GM19043 (cell line): ENCODE measurements at regions not wholly inside any gene's neighbourhood (a gene's known extent, or its start where the extent isn't known, plus 50 kb on each side); places are given as distances from the start of the nearest gene placed in this dataset.
A peak's percentile ranks its signal among the peaks of the same experiment; 100 is the strongest.

Experiments used
- ATAC-seq: cut with Tn5 transposase; IDR thresholded peaks from one replicate; pipeline ENCODE4 v1.9.1; 2021; ENCODE audit warnings: low read depth; ENCODE audit not compliant: unreplicated experiment

DNA sequence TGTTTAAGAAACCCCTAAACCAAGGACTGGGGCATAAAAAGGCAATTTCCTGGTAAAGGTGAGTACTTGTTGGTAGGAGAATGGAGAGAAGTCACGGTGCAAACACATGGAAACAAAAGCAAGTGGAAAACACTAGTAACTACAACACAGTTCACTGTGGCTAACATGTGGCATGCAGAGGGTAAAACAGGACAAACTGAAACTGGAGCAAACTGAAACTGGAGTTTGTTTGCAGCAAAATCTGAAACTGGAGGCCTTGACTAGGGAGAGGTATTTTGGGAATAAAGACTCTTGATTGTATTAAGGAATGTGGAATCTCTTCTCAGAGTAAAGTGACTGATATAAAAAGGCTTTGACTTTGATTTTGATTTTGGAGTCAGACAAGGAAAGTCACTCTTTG lies 376.3 kb upstream of the PRMT6 start:
- ATAC-seq, result no peak

- ATAC-seq, result no peak
Observed at GRCh38 chr1:106680776-106681344, 375.6 kb upstream of the PRMT6 start.

DNA sequence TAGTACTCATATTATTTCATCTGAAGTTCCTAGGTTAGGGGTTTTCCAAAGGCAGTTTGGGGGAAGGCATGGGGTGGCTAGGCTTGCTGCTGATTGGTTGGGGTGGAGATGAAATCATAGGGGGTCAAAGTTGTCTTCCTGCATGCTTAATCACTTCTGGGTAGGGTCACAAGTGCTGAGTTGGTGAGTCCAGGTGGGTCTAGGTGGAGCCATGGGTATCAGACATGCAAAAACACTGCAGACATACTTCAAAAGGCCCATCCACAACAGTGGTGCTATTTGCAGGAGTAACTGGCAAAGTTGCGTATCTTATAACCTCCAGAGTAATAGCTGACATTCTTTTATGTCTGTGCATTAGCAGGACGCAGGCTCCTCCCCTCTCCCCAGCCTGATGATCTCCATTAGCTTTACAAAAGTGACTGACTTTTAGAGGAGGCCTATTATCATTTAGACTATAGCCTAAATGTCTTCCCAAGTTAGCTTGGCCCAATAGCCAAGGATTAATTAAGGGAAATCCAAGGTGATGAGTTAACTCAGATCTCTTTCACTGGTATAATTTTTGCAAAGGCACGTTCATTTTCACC lies 374.4 kb upstream of the PRMT6 start:
- ATAC-seq, result no peak

- no peak for ATAC-seq
Observed at GRCh38 chr1:106688446-106688845, 368.0 kb upstream of the PRMT6 start.

DNA sequence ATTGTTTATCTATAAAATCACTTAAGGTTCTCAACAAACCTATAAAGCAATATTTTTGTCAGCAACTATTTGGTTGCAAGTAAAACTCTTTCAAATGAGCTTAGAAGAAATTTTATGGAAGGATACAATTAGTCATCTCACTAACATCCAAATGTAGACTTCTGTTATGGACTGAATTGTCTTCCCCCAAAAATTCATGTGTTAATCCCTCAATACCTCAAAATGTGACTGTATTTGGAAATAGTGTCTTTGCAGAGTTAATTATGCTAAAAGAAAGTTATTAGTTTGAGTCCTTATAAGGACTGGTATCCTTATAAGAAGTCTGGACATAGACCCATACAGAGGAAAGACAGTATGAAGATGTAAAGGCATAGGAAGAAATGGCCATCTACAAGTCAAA lies 357.8 kb upstream of the PRMT6 start:
- no peak for ATAC-seq

DNA sequence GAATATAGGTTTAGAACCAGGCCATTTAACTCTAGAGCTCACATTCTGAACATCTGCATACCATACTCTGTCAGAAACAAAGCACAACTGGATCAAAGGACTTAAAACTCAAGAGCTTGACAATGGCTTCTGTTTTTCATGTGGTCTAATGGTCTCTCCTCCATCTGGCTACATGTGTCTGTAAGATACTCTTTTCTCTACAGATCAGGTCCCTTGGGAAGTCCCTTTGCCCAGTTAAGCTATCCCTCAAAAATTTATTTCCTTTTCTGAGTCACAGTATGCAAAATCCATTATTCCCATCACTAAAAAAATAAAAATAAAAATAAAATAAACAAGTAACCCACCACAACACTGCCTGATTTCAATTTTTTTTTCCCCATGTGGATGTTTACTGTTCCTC lies 357.0 kb upstream of the PRMT6 start:
- no peak for ATAC-seq

DNA sequence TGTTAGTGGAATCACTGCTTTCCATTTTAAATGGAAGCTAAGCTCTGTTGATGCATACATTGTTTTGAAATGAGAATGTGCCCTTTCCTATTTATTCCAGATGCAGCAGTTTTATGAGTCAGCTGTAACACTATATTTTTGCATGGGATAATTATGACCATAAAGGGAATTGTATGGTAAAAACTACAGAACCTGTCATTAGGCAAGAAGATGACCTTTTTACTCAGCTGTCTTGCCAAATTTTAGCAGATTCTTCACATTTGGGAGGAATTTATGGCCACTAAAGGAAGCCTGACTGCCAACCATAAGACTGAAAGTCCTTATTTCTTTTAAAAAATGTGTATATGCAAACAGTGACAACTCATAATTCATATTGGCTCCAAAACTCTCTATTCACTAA lies 356.3 kb upstream of the PRMT6 start:
- ATAC-seq, result no peak

DNA sequence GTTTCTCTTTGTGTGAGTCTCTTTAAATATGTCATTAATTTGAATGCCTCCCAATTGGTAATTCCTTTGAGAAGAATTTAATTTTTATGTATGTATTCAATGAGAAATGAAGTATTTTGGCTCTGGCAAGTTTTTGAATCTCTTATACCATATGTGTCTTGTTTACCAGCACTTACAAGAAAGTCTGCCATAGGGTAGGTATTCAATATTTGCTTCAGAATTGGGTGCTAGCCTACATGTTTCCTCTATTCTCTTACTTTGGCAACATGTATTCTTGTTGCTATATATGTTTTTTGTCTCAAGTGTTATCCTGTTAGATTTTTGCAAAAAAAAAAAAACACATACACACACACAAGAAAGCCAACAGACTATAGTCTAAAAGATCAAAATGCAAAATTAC lies 350.5 kb upstream of the PRMT6 start:
- ATAC-seq, result no peak

- ATAC-seq, result no peak
Observed at GRCh38 chr1:106717591-106717990, 338.9 kb upstream of the PRMT6 start.

DNA sequence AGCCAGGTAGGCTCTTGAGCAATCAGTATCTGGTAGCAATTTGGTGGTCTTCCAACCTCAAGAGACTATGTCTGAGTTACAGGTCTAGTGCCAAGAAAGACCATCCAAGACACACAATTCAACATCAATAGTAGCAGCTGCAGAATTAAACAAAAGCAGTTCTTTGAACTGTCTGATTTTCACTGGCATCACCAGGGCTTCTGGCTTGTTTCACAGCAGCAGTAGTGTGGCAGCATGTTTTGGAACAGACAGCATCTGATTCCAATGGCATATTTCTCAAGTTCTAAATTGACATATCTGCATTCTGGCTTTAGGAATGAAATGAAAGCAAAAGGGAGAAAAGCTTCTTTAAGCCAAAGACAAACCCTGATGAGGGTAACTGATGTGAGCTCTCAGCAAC lies 334.7 kb upstream of the PRMT6 start:
- ATAC-seq, result no peak

GRCh38 chr1:106722466-106722865 lies 334.0 kb upstream of the PRMT6 start:
- ATAC-seq, result no peak

GRCh38 chr1:106727171-106727570 lies 329.3 kb upstream of the PRMT6 start:
- ATAC-seq, result peak; percentile 91

DNA sequence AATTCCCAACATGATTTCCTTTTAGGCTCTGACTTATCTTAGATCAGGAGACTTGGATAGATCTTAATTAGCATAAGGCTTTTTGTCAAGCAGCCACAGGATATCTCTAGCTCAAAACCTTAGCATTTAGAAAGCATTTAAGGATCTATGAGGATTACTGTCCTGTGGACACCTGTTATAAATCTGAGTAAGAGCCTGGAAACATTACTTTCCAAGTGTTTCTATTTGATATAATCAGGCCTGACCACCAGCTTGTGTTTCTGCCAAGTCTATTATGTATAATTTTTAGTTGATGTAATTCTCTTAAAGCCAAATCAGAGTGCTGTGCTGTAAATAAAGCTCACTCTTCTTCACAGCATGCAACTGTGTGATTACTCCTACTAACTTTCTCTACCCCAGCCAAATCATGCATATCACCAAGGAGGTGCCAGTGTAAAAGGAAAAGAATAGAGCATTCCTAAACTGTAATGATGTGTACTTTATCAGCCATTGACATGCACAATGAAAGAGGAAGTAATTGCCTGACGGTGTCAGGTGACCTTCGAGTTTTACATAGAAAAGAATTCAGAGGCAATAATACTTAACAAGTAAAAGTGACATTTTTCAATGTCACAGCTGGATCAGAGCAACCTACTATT lies 309.9 kb upstream of the PRMT6 start:
- ATAC-seq, result no peak

DNA sequence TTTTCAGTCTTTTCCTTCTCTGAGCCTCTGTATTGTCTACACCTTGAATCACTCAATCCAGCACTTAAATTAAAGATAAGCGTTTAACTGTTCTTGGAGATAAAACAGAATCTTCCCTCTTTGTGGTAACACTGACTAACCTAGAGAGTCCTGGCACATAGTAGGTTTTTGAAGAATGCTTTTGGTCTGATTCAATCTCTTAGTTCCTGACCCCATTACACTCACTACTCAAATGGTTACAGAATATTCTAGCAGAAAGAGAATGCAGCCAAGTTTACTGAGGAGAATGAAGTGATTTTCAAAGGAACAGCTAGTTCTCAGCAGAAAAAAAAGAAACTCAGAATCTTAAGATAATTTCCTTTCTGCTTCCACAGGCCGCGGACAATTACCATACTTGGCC lies 309.2 kb upstream of the PRMT6 start:
- no peak for ATAC-seq

GRCh38 chr1:106747791-106748190 lies 308.7 kb upstream of the PRMT6 start:
- ATAC-seq, result no peak

DNA sequence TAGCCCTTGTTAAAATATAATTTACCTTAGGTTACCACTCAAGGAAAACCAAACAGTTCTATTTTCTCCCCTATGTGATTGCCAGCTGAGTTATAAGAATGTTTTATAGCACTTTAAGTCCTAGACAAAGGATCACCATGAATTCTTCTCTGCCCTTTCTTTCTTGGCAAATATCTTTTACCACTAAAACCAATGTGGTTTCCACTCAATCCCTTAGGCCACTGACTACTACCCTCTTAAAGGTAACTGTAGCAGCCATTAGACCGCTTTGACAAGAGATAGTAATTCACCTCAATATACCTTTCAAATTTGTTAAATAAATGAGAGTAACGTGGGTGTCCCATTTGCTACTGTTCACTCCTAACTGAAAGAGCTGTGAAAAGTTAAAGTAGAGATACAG lies 307.9 kb upstream of the PRMT6 start:
- ATAC-seq, result no peak

DNA sequence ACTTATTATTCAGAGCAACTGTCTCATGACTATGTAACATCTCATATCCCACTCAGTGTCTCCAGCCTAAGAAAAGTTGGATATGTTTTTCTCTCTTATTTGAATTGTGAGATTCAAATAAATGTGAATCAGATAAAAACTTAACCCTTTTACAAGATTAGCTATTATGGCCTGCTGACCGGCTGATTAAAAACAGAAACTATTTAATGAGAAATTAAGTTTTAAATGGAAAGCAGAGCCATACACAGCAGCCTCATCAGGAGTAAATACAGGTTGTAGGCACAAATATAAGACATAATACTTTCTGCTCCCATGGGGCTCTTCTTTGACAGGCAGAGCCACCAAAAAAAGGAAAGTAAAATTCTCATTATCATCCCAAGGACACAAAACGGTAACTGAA lies 307.0 kb upstream of the PRMT6 start:
- no peak for ATAC-seq

- no peak for ATAC-seq
Observed at GRCh38 chr1:106749906-106750305, 306.6 kb upstream of the PRMT6 start.

DNA sequence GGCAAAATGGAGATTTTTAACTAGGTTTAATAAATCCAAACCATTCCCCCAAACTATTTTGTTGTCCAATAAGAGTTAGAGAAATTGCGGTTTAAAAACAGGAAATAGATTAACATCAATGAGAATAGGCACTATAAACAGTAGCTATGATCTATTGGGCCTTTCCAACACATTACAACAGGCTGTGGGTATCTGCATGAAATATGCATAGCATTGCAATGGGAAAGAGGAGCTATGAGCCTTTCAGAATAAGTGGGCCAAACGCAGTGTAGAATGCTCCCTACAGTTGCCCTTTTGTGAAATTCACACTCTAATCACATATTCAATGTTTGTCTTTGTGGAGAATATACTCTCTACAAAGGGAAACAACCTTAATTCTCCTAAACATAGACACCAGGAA lies 305.5 kb upstream of the PRMT6 start:
- ATAC-seq, result no peak

DNA sequence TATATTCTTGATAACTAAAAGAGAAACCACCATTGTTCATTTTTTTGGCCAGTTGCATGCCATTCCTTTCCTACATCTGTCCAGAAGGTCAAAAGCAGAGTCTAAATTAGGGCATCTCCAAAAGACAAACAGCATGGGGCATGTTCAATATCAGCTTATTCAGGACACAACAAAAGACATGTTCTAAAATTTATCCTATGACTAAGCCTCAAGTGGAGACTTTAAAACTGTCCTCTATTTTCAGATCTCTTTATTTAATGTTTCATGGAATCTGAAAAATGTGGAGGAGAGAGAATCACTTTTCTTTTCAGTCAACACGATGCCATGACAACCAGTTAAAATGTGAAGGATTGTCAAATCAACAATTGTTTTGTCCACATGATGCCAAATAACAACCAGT lies 303.4 kb upstream of the PRMT6 start:
- no peak for ATAC-seq

DNA sequence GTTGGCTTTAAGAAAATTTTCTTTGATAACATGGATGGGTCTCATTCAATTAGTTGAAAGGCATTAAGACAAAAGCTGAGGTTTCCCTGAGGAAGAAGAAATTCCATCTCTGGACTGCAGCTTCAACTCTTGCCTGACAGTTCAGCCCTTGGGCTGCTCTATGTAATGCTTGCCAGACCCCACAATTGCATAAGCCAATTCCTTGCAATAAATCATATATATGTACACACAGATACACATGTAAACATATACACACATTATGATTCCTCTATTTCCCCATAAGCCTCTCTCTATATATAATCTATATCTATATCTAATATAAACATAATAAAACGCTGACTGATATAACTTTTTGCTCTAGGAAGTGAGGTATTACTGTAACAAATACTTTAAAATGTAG lies 301.5 kb upstream of the PRMT6 start:
- ATAC-seq, result no peak

GRCh38 chr1:106755682-106756406 lies 300.6 kb upstream of the PRMT6 start:
- ATAC-seq, result no peak
